PC-3 (cell line): ENCODE measurements at regions not wholly inside any gene's neighbourhood (a gene's known extent, or its start where the extent isn't known, plus 50 kb on each side); places are given as distances from the start of the nearest gene placed in this dataset.

ENCODE experiments used
- CTCF ChIP-seq: fragments of 300-600 bp; sonication (generic); conservative IDR thresholded peaks from 2 replicates; pipeline ENCODE4 v1.5.1; 2017; ENCODE audit warnings: antibody characterized with exemption, low read depth, mild to moderate bottlenecking, low read length
- EZH2 ChIP-seq: fragments of 300-600 bp; sonication (generic); IDR thresholded peaks from one replicate; pipeline ENCODE4 v1.6.1; 2017; ENCODE audit warnings: antibody characterized with exemption, mild to moderate bottlenecking, low read length; ENCODE audit not compliant: unreplicated experiment
- EZH2phosphoT487 ChIP-seq: fragments of 300-600 bp; sonication (generic); IDR thresholded peaks from 2 replicates; pipeline ENCODE4 v1.6.1; 2018; ENCODE audit warnings: mild to moderate bottlenecking, antibody characterized with exemption, low read length, borderline replicate concordance

GRCh38 chr13:95452375-95452774, 100.1 kb upstream of the CLDN10 start:
- TF ChIP-seq CTCF (no peak), EZH2 (no peak), EZH2phosphoT487 (no peak)
